Vagina (tissue), 2 donors: ENCODE measurements at regions not wholly inside any gene's neighbourhood (a gene's known extent, or its start where the extent isn't known, plus 50 kb on each side); places are given as distances from the start of the nearest gene placed in this dataset.

Experiments
- DNase-seq, 2 donors: peaks; one replicate each; pipeline ENCODE4 v3.0.0-alpha.2; 2017; ENCODE audit errors: extremely low spot score in 2 of 2
- H3K27ac ChIP-seq: fragments of 200-600 bp; sonication (generic); one replicate; pipeline ENCODE4 v1.5.1; 2019
- H3K27me3 ChIP-seq: fragments of 200-600 bp; sonication (generic); one replicate; pipeline ENCODE4 v1.5.1; 2019
- H3K36me3 ChIP-seq, 2 donors: fragments of 200-600 bp; sonication (generic); one replicate each; pipeline ENCODE4 v1.5.1; 2017 to 2019
- H3K4me1 ChIP-seq: fragments of 200-600 bp; sonication (generic); one replicate; pipeline ENCODE4 v1.5.1; 2019
- H3K4me3 ChIP-seq, 2 donors: fragments of 200-600 bp; sonication (generic); 1 replicate in 1 of 2; 2 replicates in 1 of 2; pipeline ENCODE4 v1.5.1; 2016 to 2019
- H3K9me3 ChIP-seq: fragments of 200-600 bp; sonication (generic); one replicate; pipeline ENCODE4 v1.5.1; 2019
- CTCF ChIP-seq, 3 experiments: fragments of 450-650 bp in 2 of 3; fragments of 200-600 bp in 1 of 3; sonication (generic) in 1 of 3; IDR thresholded peaks; one replicate each; pipeline ENCODE4 v1.5.1; 2017 to 2019; ENCODE audit warnings: antibody characterized with exemption in 3 of 3, mild to moderate bottlenecking in 2 of 3, moderate library complexity in 2 of 3
- POLR2A ChIP-seq, 2 donors: fragments of 450-650 bp; IDR thresholded peaks; one replicate each; pipeline ENCODE4 v1.6.1; 2017; ENCODE audit warnings: antibody characterized with exemption in 2 of 2, mild to moderate bottlenecking in 2 of 2, moderate library complexity in 2 of 2
- POLR2AphosphoS5 ChIP-seq, 2 donors: sonication (generic); formaldehyde crosslinking; IDR thresholded peaks; one replicate each; pipeline ENCODE4 v1.9.0; 2017; ENCODE audit warnings: antibody characterized with exemption in 2 of 2, mild to moderate bottlenecking in 2 of 2, low read depth in 1 of 2; ENCODE audit not compliant: insufficient read depth in 1 of 2
- intact Hi-C: fragments of 100-400 bp; cut with DNase I; formaldehyde crosslinking; loops from one replicate; pipeline ENCODE4 v1.15.1; 2023

- no peak for DNase-seq
- Histone ChIP-seq H3K27ac (no peak overlapping the region), H3K36me3 (no peaks in the 10 kb centered on the region), H3K27me3 (no peaks in the 10 kb centered on the region), H3K4me3 (no peak overlapping the region), H3K9me3 (no peaks in the 10 kb centered on the region), H3K4me1 (peaks cover 9% of the 10 kb centered on the region)
- TF ChIP-seq POLR2AphosphoS5 (IDR thresholded peaks at IDR 0.05; ENCODE audit: insufficient read depth in 1 of 2, low read depth in 1 of 2) (no peak), CTCF (IDR thresholded peaks at IDR 0.05) (no peak), POLR2A (IDR thresholded peaks at IDR 0.05) (no peak)
- intact Hi-C loops: no loop called here
Measured at GRCh38 chr9:93826209-93826608, 128.9 kb downstream of the BARX1 start.

GRCh38 chr9:93825348-93826115, 129.6 kb downstream of the BARX1 start:
- TF ChIP-seq CTCF (IDR thresholded peaks at IDR 0.05): no peak
- no peak for TF ChIP-seq POLR2A (IDR thresholded peaks at IDR 0.05)
- no peak for TF ChIP-seq POLR2AphosphoS5 (IDR thresholded peaks at IDR 0.05; ENCODE audit: insufficient read depth in 1 of 2, low read depth in 1 of 2)
- H3K27ac ChIP-seq: no peak overlapping the region
- peak in 1 of 2 donors; percentile 62 for DNase-seq
- intact Hi-C loops: no loop called here
- no peak overlapping the region for H3K4me3 ChIP-seq
- no peaks in the 10 kb centered on the region for H3K27me3 ChIP-seq
- peaks cover 9% of the 10 kb centered on the region for H3K4me1 ChIP-seq
- H3K36me3 ChIP-seq: no peaks in the 10 kb centered on the region
- H3K9me3 ChIP-seq: no peaks in the 10 kb centered on the region

GRCh38 chr9:93824386-93825294, 130.5 kb downstream of the BARX1 start:
- intact Hi-C loops: no loop called here
- Histone ChIP-seq H3K27ac (no peak overlapping the region), H3K36me3 (no peaks in the 10 kb centered on the region), H3K4me1 (peaks cover 9% of the 10 kb centered on the region), H3K27me3 (no peaks in the 10 kb centered on the region), H3K4me3 (no peak overlapping the region), H3K9me3 (no peaks in the 10 kb centered on the region)
- peak in 1 of 2 donors; percentile 65 for DNase-seq
- TF ChIP-seq CTCF (IDR thresholded peaks at IDR 0.05) (no peak), POLR2A (IDR thresholded peaks at IDR 0.05) (no peak), POLR2AphosphoS5 (IDR thresholded peaks at IDR 0.05; ENCODE audit: insufficient read depth in 1 of 2, low read depth in 1 of 2) (no peak)

- Histone ChIP-seq H3K9me3 (no peaks in the 10 kb centered on the region), H3K4me1 (peaks cover 9% of the 10 kb centered on the region), H3K36me3 (no peaks in the 10 kb centered on the region), H3K27ac (no peak overlapping the region), H3K4me3 (no peak overlapping the region), H3K27me3 (no peaks in the 10 kb centered on the region)
- peak in 1 of 2 donors; percentile 44 for DNase-seq
- intact Hi-C loops: no loop called here
- no peak for TF ChIP-seq POLR2AphosphoS5 (IDR thresholded peaks at IDR 0.05; ENCODE audit: insufficient read depth in 1 of 2, low read depth in 1 of 2)
Measured at GRCh38 chr9:93823245-93824072, 131.7 kb downstream of the BARX1 start.

- Histone ChIP-seq H3K4me1 (no peaks in the 10 kb centered on the region), H3K27ac (no peak overlapping the region), H3K4me3 (no peak overlapping the region), H3K36me3 (no peaks in the 10 kb centered on the region), H3K9me3 (no peaks in the 10 kb centered on the region), H3K27me3 (no peaks in the 10 kb centered on the region)
- intact Hi-C loops: no loop called here
- TF ChIP-seq POLR2A (IDR thresholded peaks at IDR 0.05) (no peak), POLR2AphosphoS5 (IDR thresholded peaks at IDR 0.05; ENCODE audit: insufficient read depth in 1 of 2, low read depth in 1 of 2) (no peak), CTCF (IDR thresholded peaks at IDR 0.05) (no peak)
- DNase-seq: no peak
Measured at GRCh38 chr9:93822229-93822628, 132.9 kb downstream of the BARX1 start.
